ENCODE measurements at regions not wholly inside any gene's neighbourhood (a gene's known extent, or its start where the extent isn't known, plus 50 kb on each side); places are given as distances from the start of the nearest gene placed in this dataset.
"Not testable (repeated sequence)": the region's sequence is repeated elsewhere in the genome, so short reads cannot be mapped to it uniquely, and the experiment has no call there.

GRCh38 chrX:40926739-40927427, 158.4 kb upstream of the USP9X start:
- TF ChIP-seq CTCF, POLR2AphosphoS5, POLR2A, EP300 (IDR thresholded peaks at IDR 0.05): not testable (repeated sequence)

Data from upper lobe of left lung (tissue), 4 donors.